ENCODE measurements at regions not wholly inside any gene's neighbourhood (a gene's known extent, or its start where the extent isn't known, plus 50 kb on each side); places are given as distances from the start of the nearest gene placed in this dataset.

DNA sequence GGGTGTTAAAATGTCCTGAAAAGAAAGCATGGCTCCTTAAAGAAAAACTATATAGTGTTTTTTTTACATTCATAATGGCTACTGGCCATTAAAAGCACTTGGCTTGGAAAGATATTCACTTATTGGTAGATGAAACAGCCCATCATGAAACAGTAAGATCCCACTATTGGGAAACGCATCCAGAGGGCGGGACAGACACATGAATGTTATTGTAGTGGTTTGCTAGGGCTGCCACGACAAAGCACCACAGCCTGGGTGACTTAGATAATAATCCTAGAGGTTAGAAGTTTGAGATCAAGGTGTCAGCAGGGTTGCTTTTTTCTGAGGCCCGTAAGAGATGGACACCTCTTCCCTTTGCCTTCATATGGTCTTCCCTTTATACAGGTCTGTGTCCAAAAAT, 139.4 kb upstream of the ANKH start:
- TF ChIP-seq POLR2A (IDR thresholded peaks at IDR 0.05): no peak
- TF ChIP-seq, protein P1, sequence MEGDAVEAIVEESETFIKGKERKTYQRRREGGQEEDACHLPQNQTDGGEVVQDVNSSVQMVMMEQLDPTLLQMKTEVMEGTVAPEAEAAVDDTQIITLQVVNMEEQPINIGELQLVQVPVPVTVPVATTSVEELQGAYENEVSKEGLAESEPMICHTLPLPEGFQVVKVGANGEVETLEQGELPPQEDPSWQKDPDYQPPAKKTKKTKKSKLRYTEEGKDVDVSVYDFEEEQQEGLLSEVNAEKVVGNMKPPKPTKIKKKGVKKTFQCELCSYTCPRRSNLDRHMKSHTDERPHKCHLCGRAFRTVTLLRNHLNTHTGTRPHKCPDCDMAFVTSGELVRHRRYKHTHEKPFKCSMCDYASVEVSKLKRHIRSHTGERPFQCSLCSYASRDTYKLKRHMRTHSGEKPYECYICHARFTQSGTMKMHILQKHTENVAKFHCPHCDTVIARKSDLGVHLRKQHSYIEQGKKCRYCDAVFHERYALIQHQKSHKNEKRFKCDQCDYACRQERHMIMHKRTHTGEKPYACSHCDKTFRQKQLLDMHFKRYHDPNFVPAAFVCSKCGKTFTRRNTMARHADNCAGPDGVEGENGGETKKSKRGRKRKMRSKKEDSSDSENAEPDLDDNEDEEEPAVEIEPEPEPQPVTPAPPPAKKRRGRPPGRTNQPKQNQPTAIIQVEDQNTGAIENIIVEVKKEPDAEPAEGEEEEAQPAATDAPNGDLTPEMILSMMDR (IDR thresholded peaks at IDR 0.05): no peak

All from esophagus squamous epithelium (tissue), 4 donors.